Tibial nerve (tissue), 4 donors: ENCODE measurements at regions not wholly inside any gene's neighbourhood (a gene's known extent, or its start where the extent isn't known, plus 50 kb on each side); places are given as distances from the start of the nearest gene placed in this dataset.

Experiments
- CTCF ChIP-seq, 5 experiments: fragments of 200-600 bp in 3 of 5; fragments of 450-650 bp in 2 of 5; sonication (generic) in 3 of 5; IDR thresholded peaks; one replicate each; pipeline ENCODE4 v1.5.1; 2016 to 2019; ENCODE audit warnings: antibody characterized with exemption in 5 of 5, mild to moderate bottlenecking in 3 of 5, moderate library complexity in 2 of 5
- EP300 ChIP-seq, 2 donors: sonication (generic); formaldehyde crosslinking; IDR thresholded peaks; one replicate each; pipeline ENCODE4 v1.6.1; 2017; ENCODE audit warnings: antibody characterized with exemption in 2 of 2, mild to moderate bottlenecking in 1 of 2
- POLR2A ChIP-seq, 2 donors: fragments of 450-650 bp; IDR thresholded peaks; one replicate each; pipeline ENCODE4 v1.6.1; 2017; ENCODE audit warnings: antibody characterized with exemption in 2 of 2, mild to moderate bottlenecking in 2 of 2, moderate library complexity in 2 of 2

DNA sequence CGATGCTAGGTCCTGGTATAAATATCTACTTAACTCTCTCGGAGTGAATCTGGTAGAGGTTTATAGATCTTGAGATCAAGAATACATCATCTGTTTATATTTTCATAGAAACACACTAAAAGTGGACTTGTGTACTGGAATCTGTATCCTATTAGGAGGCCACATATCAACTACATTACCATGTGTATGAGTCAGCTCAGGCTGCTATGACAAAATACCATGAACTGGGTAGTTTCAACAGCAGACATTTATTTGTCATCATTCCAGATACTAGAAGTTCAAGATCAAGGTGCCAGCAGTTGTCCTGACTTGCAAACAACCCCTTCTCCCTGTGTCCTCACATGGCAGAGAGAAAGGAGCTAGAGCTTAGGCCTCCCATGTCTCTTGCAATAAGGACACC lies 113.9 kb upstream of the PFKP start:
- TF ChIP-seq CTCF (IDR thresholded peaks at IDR 0.05) (no peak), POLR2A (IDR thresholded peaks at IDR 0.05) (no peak), EP300 (IDR thresholded peaks at IDR 0.05) (no peak)
